CD4-positive, alpha-beta T cell treated with Interleukin-10 for 1 hour (primary cell): ENCODE measurements at regions not wholly inside any gene's neighbourhood (a gene's known extent, or its start where the extent isn't known, plus 50 kb on each side); places are given as distances from the start of the nearest gene placed in this dataset.

Source experiments
- DNase-seq: peaks from one replicate; pipeline ENCODE4 v3.0.0-alpha.2; 2020

DNA sequence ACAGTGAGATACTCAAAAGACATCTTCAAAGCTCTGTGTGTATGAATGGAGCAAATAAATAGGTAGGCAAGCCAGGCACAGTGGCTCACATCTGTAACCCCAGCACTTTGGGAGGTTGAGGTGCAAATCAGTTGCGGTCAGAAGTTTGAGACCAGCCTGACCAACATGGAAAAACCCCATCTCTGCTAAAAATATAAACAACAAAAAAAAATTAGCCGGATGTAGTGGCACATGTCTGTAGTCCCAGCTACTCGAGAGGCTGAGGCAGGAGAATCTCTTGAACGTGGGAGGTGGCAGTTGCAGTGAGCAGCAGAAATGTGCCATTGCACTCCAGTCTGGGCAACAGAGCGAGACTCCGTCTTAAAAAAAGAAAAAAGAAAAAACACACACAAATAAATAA lies 945.1 kb upstream of the PIK3C3 start:
- no peak for DNase-seq

DNA sequence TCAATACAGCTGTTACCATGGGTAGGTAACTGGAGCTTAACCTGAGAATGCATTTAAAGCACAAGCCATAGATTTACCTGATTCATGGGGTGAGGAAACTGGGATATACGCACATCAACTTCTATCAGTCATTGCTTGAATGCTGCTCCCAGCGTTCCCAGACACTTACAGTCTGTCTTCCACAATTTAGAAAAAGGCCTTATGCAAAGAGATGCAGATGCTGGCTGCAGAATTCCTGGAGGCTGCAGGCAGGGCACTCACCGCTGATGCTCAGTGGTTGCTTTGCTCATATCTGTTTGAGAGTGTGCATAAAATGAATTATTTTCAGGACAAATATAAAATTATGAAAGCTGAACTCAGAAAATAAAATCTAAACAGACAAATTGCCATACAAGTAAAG lies 950.7 kb upstream of the PIK3C3 start:
- no peak for DNase-seq

DNA sequence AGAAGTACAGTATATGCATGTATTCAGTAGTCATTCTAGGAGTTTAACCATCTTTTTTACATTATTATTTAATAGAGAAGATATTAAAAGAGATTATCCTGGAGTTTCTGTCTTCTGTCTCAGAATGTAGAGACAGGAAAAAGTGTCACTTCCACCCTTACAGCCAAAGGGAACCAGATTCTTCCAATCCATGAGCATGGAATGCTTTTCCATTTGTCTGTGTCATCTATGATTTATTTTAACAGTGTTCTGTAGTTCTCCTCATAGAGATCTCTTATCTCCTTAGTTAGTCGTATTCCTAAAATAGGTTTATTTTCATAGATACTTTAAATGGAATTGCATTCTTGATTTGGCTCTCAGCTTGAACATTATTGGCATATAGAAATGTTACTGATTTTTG lies 959.5 kb upstream of the PIK3C3 start:
- DNase-seq, result no peak

DNA sequence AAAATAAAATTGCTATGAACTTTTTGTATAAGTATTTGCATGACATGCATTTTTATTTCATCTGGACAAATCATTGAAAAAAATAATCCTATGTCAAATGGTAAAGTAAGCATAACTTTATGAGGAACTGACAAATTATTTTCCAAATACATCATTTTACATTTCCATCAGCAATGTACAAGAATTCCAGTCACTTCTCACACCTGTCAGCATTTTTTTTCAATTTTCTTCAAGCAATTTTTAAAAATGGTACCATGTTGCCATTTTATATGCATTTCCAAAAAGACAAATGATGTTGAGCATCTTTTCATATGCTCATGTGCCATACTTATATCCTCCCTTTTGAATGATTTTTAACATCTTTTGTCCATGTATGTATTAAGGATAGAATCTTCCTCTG lies 961.7 kb upstream of the PIK3C3 start:
- no peak for DNase-seq

DNA sequence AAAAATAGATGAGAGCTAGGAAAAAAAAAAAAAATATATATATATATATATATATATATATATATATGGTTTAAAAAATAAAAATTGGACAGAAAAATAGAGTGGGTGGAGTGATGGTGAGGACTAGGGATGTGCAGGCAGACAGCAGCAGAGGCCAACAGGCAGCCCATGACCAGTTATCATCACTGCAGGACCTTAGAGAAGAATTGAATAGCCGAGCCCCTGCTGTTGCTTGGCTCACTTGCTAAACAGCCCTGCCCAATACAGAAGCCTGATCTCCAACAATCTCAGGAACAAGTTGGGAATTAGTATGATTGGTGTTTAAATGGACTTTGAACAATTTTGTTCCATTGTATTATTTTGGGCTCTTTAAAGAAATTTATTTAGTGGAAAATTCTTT lies 967.5 kb upstream of the PIK3C3 start:
- DNase-seq, result no peak

DNA sequence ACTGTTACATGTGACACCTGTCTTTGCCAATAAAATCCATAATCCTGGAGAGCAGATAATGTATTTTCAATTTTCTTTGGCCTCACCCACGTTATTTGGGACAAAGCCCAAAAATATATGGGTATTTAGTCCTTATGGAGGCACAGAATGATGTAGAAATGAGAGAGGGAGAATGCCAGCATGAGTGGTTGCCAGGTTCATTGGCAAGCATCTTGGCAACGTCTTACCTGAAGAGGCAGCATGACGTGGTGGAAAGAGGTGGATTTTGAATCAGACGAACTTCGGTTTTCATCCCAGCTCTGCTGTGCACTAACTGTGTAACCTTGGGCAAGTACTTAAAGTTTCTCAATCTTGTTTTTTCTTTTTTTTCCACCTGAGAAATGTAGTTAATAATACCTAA lies 969.6 kb upstream of the PIK3C3 start:
- DNase-seq, result no peak

DNA sequence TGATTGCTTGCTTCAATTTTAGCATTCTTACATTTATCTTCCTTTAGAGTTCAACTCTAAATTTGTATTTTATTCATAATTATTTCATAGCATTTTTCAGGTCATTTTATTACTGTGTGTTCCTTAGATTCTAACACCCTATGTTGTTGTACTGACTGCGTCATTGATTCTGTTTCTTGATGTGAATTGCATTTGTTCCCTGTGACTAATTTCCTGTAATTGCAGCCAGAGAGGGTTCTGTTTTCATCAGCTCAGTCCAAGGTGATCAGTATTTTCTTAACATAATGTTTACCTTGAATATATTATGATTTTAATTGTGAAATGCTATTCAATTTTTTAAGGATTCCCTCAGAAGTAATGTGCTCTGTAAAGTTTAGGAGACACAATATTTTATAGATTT lies 970.2 kb upstream of the PIK3C3 start:
- DNase-seq, result no peak

DNA sequence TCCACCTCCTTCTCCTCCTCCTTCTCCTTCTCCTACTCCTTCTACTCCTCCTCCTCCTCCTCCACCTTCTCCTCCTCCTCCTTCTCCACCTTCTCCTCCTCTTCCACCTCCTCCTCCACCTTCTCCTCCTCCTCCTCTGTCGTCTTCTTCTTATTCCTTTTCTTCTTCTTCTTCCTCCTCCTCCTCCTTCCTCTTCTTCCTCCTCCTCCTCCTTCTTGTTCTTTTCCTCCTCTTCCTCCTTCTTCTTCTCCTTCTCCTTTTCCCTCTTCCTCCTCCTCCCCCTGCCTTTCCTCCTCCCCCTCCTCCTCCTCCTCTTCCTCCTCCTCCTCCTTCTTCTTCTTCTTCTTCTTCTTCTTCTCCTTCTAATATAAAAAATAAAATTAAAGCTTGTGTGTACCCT lies 971.2 kb upstream of the PIK3C3 start:
- DNase-seq, result no peak

DNA sequence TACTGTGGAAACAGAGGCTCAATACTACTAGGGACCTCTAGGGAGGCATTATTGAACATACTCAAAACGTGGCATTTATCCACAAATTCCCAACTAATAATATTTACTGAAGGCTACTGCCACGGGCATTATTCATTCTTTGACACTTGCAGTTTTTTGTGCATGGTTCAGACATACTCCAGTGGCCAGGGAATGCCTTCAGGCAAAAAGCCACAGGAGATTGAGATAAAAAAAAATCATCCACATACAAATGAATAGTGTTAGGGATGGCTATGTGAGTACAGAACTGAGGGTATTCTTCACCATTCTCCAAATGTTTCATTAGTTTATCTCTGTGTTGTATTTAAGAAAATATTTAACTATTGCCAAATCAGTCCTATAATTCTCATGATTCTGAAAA lies 974.9 kb upstream of the PIK3C3 start:
- no peak for DNase-seq

DNA sequence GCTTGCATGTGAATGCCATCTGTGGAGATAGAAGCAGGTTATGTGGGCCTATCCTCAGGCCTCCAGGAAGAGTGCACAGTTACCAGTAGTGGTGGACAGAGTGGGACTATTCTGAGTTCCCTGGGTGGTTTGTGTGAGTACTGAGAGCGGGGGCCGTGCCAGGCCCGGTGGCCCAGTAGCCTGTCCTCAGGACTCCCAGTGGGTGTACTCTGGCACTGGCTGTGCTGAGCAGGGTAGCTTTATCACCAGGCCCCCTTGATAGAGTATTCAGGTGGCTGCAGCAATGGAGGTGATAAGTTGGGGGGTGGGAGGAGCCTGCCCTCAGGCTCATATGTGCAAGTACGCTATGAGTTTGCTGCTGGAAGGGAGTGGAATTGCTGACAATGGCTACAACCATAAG lies 979.0 kb upstream of the PIK3C3 start:
- no peak for DNase-seq

DNA sequence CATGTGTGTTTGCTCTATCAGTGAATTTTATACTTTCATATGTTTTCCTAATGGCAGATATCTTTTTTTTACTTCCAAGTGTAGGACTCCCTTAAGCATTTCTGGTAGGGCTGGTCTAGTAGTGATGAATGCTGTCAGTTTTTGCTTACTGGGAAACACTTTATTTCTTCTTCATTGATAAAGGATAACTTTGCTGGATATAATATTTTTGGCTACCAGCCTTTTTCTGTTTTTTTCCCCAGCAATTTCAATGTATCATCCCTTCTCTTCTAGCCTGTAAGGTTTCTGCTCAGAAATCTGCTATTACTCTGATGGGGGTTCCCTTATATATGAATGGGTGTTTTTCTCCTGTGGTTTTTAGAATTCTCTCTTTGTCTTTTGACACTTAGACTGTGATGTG lies 980.6 kb upstream of the PIK3C3 start:
- no peak for DNase-seq

DNA sequence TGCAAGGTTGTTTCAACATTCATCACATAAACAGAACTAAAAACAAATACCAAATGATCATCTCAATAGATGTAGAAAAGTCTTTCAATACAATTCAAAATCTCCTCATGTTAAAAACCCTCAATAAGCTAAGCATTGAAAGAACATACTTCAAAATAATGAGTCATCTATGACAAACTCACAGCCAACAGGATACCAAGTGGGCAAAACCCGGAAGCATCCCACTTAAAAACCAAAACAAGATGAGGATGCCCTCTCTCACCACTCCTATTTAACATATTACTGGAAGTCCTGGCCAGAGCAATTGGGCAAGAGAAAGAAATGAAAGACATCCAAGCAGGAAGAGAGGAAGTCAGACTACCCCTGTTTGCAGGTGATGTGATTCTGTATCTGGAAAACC lies 992.2 kb upstream of the PIK3C3 start:
- no peak for DNase-seq

DNA sequence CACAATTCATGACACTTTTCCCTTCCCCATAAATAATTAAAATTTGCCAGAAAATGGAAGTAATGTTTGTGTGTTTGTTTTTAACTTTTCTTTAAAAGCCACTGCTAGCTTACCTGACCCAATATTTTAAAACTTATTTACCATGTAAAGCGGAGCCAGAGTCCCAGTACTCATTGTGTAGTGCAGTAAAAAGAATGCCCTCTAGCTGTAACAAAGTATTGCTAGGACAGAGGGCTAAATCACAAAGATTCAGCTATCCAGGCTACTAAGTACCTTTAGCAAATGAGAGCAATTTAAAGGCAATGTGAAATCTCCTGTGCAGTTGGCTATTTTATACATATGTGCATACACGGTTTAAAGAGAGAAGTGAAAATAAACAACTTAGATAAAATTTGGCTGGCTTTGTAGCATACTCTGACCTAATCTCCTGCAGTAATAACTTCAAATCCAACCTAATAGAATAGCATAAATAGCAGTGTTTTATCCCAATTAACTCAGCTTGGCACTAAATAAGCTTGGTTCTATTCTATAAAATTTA lies 997.4 kb upstream of the PIK3C3 start:
- no peak for DNase-seq

DNA sequence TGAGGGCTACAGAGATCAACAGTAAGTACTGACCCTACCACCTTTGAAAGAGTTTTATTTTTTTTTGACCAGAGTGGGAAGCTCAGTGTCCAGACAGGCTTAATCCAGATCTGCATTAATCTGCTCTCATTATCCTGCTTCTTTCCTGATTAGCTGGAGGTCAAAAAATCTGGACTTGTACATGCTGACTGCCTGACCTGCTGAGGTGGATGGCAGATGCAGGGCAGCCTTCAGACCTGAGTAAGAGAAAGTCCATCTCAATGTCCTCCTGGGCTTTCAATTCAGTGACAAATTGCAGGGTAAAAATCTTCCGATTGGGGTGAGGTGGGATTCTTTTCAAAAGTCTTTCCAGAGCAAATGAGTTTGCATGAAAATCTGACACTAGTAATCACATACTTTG lies 998.8 kb upstream of the PIK3C3 start:
- no peak for DNase-seq

DNA sequence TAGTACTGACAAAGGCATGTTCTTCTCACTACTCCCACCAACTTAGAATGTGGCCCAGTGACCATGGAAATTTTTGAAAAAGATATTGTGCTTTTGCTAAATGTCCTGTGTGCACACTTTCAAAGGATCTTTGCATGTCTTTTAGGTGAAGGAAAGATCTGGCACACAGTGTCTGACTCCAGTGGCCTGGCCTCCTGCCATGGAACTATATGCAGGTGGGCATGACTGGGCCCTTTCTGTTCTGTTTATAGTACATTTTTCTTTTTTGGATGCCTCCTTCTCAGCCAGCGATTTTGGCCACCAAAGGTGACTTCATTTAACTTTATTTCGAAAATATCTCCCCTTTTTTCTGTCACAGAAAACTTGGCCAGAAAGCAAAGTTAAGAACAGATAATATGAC lies 999.7 kb upstream of the PIK3C3 start:
- no peak for DNase-seq

DNA sequence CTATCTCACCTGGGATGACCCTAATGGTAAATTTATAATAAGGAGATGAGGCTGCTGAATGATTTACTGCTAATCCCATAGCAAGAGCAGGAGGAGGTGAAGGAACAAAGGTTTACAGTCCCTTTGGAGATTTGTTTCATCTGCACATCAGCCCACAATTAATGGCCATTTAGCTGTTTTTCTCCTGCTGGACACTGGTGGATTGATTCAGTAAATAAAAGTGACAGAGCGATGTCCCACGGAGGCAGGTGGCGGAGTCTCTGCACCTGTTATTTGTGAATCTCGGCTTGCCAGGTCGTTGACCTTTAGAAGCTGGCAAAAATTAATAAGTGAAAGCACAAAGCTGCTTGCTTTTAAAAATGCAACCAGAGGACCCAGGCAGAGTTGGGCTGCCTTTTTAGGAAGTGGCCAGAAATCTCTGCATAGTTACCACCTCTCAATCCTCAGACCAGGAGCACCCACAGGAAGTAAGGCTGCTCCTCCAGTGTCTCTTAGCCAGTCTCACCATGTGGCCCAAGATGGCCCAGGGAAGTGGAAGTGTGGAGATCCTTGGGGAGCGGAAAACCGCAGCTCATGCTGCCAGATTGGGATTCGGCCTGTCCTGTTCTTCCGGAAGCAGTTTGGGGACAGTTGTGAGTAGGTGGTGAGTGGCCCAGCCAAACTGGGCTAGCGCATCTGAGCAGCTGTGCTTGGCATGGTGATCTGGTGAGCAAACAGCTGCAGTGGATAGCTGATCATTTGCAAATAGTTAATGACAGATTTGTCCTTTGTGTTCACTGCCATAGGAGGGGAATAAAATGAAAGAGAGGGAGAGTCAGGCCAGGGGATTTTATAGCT lies 1005.7 kb upstream of the PIK3C3 start:
- no peak for DNase-seq

DNA sequence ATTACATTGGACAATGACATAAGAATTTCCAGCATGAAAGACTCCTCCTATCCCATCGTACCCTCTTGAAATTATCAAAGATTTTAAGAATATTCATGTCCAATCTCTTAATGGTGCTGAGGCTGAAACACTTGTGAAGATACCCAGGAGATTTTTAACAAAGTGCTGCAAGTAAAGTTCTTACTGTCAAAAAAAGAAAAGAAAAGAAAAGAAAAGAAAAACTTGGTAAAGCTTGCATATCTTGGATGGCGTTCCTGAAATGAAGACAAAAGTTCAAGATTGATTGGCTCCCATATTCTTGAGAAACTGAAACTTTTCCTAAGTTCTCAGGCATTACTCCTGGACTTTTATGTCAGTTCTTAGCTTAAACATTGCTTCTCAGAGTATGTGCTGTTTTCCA lies 1010.5 kb upstream of the PIK3C3 start:
- DNase-seq, result no peak

DNA sequence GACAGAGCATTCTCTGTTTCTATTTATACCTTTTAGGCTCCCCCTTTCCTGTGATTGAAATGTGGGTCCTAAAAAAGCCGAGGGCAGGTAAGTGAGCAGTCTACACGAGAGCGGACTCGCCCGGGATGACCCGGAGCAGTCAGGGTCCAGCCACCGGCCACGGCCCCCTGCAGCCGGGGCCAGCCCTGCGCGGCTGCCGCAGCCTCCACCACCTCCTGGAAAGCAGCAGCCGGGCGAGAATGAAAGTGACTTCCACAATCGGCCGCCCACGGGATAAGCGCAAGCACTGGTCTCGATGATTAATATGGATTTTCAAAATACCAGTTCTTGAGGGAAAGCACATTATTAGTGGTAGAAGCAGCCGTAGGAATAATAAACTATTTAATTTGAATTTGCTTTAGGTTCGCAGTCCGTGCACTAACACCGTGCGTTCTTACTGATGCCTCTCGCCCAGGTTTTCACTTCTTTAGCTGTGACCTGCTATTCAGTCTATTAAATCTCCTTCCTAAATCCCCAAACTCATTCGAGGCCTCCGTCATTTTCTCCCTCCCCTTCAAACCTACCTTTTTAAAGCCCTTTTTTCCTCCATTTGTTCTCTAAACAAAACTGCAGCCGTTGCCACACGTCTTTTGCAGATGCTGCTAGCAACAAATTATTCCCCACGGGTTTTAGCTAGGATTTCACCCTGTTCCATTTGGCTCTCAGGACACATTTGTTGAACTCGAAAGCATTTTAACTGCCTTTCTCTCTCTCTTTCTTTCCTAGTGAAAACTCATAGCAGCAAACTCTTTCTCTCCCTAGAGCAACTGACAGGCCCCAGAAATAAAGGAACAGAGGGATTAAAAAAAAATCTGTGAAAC lies 1015.1 kb upstream of the PIK3C3 start:
- DNase-seq, result no peak

DNA sequence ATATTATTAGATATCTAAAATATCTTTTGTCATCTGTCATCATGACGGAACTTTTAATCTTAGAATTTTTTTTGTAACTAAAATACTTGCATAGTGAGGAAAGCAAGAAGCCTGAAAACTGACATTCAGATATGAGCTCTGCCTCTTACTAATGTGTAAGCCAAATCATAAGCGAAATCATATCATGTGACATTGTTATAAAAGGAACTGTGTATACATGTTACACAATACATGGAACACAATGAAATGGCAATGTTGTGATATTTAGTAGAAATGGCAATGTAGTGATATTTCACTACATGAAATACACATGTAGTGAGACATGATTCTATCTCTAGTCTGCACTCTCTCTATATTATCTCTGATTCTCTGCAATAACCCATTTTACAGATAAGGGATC lies 1016.4 kb upstream of the PIK3C3 start:
- DNase-seq, result no peak

DNA sequence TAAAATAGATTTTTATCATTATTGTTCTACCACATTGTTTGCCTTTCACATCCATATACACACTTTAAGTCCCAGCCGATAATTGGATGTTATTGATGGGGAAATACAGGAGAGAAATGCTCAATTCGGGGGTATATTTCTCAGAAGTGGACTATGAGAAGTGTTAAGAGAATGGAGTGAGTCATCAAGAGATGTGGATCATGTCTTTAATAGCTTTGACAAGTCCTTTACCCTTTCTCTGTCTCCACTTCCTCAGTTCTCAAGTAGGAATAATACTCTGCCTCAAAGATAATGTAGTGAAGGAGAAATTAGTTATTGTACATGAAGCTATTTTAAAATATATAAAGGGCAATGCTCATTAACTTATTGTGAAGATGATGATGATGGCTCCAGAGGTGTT lies 1017.6 kb upstream of the PIK3C3 start:
- DNase-seq, result no peak

DNA sequence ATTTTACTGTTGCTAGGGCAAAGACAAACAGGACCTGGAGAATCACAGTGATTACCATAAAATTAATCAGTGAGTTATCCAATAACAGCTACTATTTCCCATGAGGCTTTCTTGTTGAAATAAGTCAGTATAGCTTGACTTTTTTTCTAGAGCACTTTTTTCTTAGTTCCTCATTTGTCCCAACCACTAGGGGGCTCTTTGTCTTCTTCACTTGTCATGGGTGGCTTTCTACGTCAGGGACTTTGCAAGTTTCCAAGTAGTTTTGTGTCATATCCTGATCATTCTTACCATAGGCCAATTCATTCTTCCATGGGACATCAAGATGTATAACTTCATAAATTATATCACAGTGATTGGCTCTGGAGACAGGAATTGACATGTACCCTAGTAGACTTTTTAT lies 1019.6 kb upstream of the PIK3C3 start:
- no peak for DNase-seq

DNA sequence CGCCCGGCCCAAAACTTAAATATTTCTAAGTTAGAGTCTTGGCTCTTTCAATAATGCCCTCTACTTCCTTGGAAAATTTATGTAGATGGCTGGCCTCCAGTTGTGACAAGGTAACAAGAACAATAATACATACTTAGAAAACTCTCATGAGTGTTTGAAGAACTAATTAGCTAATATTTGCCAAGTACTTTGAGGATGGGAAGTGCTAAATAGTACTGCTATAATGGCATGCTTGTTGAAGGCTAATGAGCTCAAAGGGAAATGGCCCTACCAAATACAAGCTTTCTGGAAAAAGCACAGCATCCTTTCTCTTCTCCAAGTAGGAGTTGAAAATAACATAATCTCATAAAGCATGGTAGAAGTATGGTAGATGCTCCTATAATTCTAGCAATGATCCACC lies 1022.2 kb upstream of the PIK3C3 start:
- no peak for DNase-seq

DNA sequence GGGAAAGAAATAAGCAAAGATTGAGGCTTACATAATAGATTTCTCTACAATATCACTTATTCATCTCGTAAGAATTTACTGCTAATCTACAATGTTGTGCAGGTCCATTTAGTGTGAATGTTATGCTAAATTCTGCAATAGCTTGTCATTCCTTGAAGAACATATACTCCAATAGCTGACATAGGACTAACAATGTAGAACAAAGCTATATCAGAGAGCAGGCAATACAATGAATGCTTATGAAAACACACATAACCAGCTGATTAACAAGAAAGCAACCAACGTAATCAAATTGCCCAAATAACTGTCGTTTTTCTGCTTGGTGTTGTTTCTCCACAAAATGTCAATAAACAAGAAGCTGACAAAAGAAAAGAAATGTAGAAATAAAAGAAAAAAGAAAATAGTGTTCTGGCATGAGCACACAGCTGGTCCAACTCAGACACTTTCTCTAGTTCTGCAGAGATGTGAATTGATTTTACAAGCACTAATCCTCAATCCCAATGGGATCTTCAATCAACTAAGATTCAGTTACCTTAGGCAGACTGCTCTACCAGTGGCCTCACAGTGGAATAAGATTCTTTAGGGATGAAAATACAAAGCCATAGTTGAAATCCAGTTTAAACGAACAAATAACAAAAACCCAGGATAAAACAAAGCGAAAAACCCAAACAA lies 1024.7 kb upstream of the PIK3C3 start:
- DNase-seq, result no peak

DNA sequence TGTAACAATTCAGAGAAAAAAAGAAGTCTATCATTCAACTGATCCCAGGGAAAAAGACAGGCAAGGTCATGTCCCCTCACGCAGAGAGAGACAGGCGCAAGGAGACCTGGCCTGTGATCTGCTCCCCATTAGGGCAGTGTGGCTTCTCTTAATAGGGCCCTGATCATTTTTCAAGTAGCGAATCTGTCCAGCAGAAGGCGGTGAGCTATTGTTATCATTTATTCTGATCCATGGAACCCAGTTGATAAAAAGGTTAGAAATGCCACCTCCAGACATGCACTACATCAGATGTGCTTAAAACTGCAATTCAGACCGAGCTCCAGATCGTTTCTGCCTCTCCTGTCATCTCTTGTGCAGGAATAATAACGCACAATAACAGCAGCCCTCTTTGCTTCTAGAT lies 1025.6 kb upstream of the PIK3C3 start:
- DNase-seq, result no peak
